ENCODE measurements at regions not wholly inside any gene's neighbourhood (a gene's known extent, or its start where the extent isn't known, plus 50 kb on each side); places are given as distances from the start of the nearest gene placed in this dataset.

DNA sequence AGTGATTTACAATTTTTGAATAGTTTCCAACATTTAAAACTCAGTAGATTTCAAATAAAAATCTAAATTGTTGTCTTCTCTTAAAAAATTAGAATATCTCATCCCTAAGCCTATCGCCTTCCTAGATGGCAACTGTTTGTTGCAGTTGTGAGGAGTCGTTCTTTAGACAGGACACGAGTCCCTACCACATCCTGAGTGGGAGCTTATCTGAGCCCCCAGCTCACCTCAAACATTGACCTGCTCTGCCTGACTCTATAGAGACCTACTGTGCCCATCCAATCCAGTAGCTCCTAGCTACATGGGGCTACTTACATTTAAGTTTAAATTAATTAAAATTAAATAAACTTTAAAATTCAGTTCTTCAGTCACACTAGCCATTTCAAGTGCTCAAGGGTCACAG lies 434.7 kb downstream of the FOXO1 start:
- Histone ChIP-seq H3K9me2 (ENCODE audit: low read depth, low read length) (no peaks in the 10 kb centered on the region), H3K4me3 (ENCODE audit: low read depth, low read length, poor library complexity, severe bottlenecking) (no peak overlapping the region), H3K4me2 (ENCODE audit: low read length) (no peak overlapping the region), H3K9ac (ENCODE audit: low read length) (no peak overlapping the region), H3K79me2 (ENCODE audit: insufficient read depth, low read length) (no peaks in the 10 kb centered on the region), H2AFZ (ENCODE audit: low read length) (no peak overlapping the region), H3K27ac (ENCODE audit: low read depth, low read length, poor library complexity, severe bottlenecking) (no peak overlapping the region), H3K27me3 (ENCODE audit: insufficient read depth, low read length) (no peaks in the 10 kb centered on the region), H4K20me1 (ENCODE audit: insufficient read depth, low read length) (no peaks in the 10 kb centered on the region), H3K4me1 (ENCODE audit: insufficient read depth, low read length, severe bottlenecking) (no peaks in the 10 kb centered on the region), H3F3A (ENCODE audit: insufficient read depth, low read length) (no peaks in the 10 kb centered on the region), H3K9me3 (ENCODE audit: low read length) (no peaks in the 10 kb centered on the region), H3K36me3 (ENCODE audit: insufficient read depth, low read length) (no peaks in the 10 kb centered on the region)
- TF ChIP-seq EZH2 (IDR thresholded peaks at IDR 0.05; ENCODE audit: borderline replicate concordance, low read length) (no peak), CTCF (IDR thresholded peaks at IDR 0.05; ENCODE audit: low read length) (no peak)

- no peaks in the 10 kb centered on the region for H3K9me3 ChIP-seq (ENCODE audit: low read length)
- no peaks in the 10 kb centered on the region for H4K20me1 ChIP-seq (ENCODE audit: insufficient read depth, low read length)
- no peak overlapping the region for H3K4me3 ChIP-seq (ENCODE audit: low read depth, low read length, poor library complexity, severe bottlenecking)
- no peak overlapping the region for H3K9ac ChIP-seq (ENCODE audit: low read length)
- H3K4me1 ChIP-seq (ENCODE audit: insufficient read depth, low read length, severe bottlenecking): no peaks in the 10 kb centered on the region
- H3F3A ChIP-seq (ENCODE audit: insufficient read depth, low read length): no peaks in the 10 kb centered on the region
- H3K27ac ChIP-seq (ENCODE audit: low read depth, low read length, poor library complexity, severe bottlenecking): no peak overlapping the region
- no peak for TF ChIP-seq EZH2 (IDR thresholded peaks at IDR 0.05; ENCODE audit: borderline replicate concordance, low read length)
- no peak for TF ChIP-seq CTCF (IDR thresholded peaks at IDR 0.05; ENCODE audit: low read length)
- no peak overlapping the region for H3K4me2 ChIP-seq (ENCODE audit: low read length)
- no peaks in the 10 kb centered on the region for H3K79me2 ChIP-seq (ENCODE audit: insufficient read depth, low read length)
- no peaks in the 10 kb centered on the region for H3K27me3 ChIP-seq (ENCODE audit: insufficient read depth, low read length)
- H2AFZ ChIP-seq (ENCODE audit: low read length): no peak overlapping the region
- no peaks in the 10 kb centered on the region for H3K9me2 ChIP-seq (ENCODE audit: low read depth, low read length)
- H3K36me3 ChIP-seq (ENCODE audit: insufficient read depth, low read length): no peaks in the 10 kb centered on the region
Observed at GRCh38 chr13:40232311-40233040, 434.0 kb downstream of the FOXO1 start.

- no peak for TF ChIP-seq CTCF (IDR thresholded peaks at IDR 0.05; ENCODE audit: low read length)
- no peak for TF ChIP-seq EZH2 (IDR thresholded peaks at IDR 0.05; ENCODE audit: borderline replicate concordance, low read length)
- Histone ChIP-seq H3K9me2 (ENCODE audit: low read depth, low read length) (no peaks in the 10 kb centered on the region), H3K4me3 (ENCODE audit: low read depth, low read length, poor library complexity, severe bottlenecking) (no peak overlapping the region), H3K36me3 (ENCODE audit: insufficient read depth, low read length) (no peaks in the 10 kb centered on the region; the same call in 1 of the 2 replicates), H3F3A (ENCODE audit: insufficient read depth, low read length) (no peaks in the 10 kb centered on the region), H3K9ac (ENCODE audit: low read length) (no peak overlapping the region), H3K27me3 (ENCODE audit: insufficient read depth, low read length) (no peaks in the 10 kb centered on the region), H4K20me1 (ENCODE audit: insufficient read depth, low read length) (no peaks in the 10 kb centered on the region), H2AFZ (ENCODE audit: low read length) (no peak overlapping the region), H3K4me1 (ENCODE audit: insufficient read depth, low read length, severe bottlenecking) (no peaks in the 10 kb centered on the region), H3K27ac (ENCODE audit: low read depth, low read length, poor library complexity, severe bottlenecking) (no peak overlapping the region), H3K4me2 (ENCODE audit: low read length) (no peak overlapping the region), H3K79me2 (ENCODE audit: insufficient read depth, low read length) (no peaks in the 10 kb centered on the region), H3K9me3 (ENCODE audit: low read length) (no peaks in the 10 kb centered on the region)
Observed at GRCh38 chr13:40233731-40234195, 432.7 kb downstream of the FOXO1 start.
